ENCODE measurements at regions not wholly inside any gene's neighbourhood (a gene's known extent, or its start where the extent isn't known, plus 50 kb on each side); places are given as distances from the start of the nearest gene placed in this dataset.

- TF ChIP-seq ZNF518A (tag by site-specific recombination; conservative IDR thresholded peaks at IDR 0.05; ENCODE audit: low read depth) (no peak), TSHZ1 (tag by site-specific recombination; IDR thresholded peaks at IDR 0.05; ENCODE audit: borderline replicate concordance) (no peak), HOXA7 (CRISPR knock-in tag; IDR thresholded peaks at IDR 0.05; ENCODE audit: borderline replicate concordance) (no peak), YY2 (tag by site-specific recombination; IDR thresholded peaks at IDR 0.05) (no peak)
Observed at GRCh38 chr2:16223841-16224177, 283.5 kb downstream of the MYCN start (continued).

- Histone ChIP-seq H3K9me3 (ENCODE audit: control insufficient read depth, insufficient read depth, low read depth, low read length) (no peaks in the 10 kb centered on the region), H3K4me1 (ENCODE audit: control insufficient read depth, insufficient read depth, low read length) (no peaks in the 10 kb centered on the region), H3K36me3 (ENCODE audit: control insufficient read depth in 2 of 2, insufficient read depth in 1 of 2, low read length in 2 of 2) (no peaks in the 10 kb centered on the region), H3K4me3 (ENCODE audit: low read depth, low read length) (no peak overlapping the region), H3K27ac (ENCODE audit: extremely low read depth, low read depth, low read length) (no peak overlapping the region)
- ChIA-PET POLR2A (no interaction called here), CTCF (interaction anchor here (1.6 kb wide), 1 partner anchor 284 kb away, joined by 3 read pairs; no protein-coding TSS in a partner anchor)
- no peak for TF ChIP-seq ZNF518A (tag by site-specific recombination; conservative IDR thresholded peaks at IDR 0.05; ENCODE audit: low read depth)
- no peak for TF ChIP-seq REST (tag by site-specific recombination; IDR thresholded peaks at IDR 0.05)
- TF ChIP-seq ZBTB17 (tag by site-specific recombination; IDR thresholded peaks at IDR 0.05), result no peak
- no peak for TF ChIP-seq ZNF341 (tag by site-specific recombination; IDR thresholded peaks at IDR 0.05; ENCODE audit: low read depth)
- TF ChIP-seq ZNF169 (tag by site-specific recombination; IDR thresholded peaks at IDR 0.05), result no peak
- no peak for TF ChIP-seq BCL6B (tag by site-specific recombination; IDR thresholded peaks at IDR 0.05)
- TF ChIP-seq ZNF692 (tag by site-specific recombination; IDR thresholded peaks at IDR 0.05), result no peak
- no peak for TF ChIP-seq ZNF248 (tag by site-specific recombination; IDR thresholded peaks at IDR 0.05)
- no peak for TF ChIP-seq ZBTB7A (tag by site-specific recombination; IDR thresholded peaks at IDR 0.05; ENCODE audit: low read depth)
- TF ChIP-seq ZNF571 (tag by site-specific recombination; IDR thresholded peaks at IDR 0.05), result no peak
- no peak for TF ChIP-seq ZNF311 (tag by site-specific recombination; IDR thresholded peaks at IDR 0.05; ENCODE audit: borderline replicate concordance)
Observed at GRCh38 chr2:16223161-16223840, 283.0 kb downstream of the MYCN start.
